Smooth muscle cell (in vitro differentiated cells): ENCODE measurements at regions not wholly inside any gene's neighbourhood (a gene's known extent, or its start where the extent isn't known, plus 50 kb on each side); places are given as distances from the start of the nearest gene placed in this dataset.

ENCODE experiments used
- DNase-seq: peaks from one replicate; lab custom pipeline; 2025; ENCODE audit not compliant: unreplicated experiment; lab: John Stamatoyannopoulos, UW
- H2AFZ ChIP-seq: fragments of 200-600 bp; sonication (generic); 2 replicates; pipeline ENCODE4 v1.6.0; 2016; ENCODE audit warnings: antibody characterized with exemption, low read depth, mild to moderate bottlenecking
- H3F3A ChIP-seq: fragments of 200-600 bp; sonication (generic); 2 replicates; pipeline ENCODE4 v1.6.0; 2017; ENCODE audit warnings: antibody characterized with exemption, low read depth
- H3K27ac ChIP-seq: fragments of 200-600 bp; sonication (generic); 2 replicates; pipeline ENCODE4 v1.5.1; 2016; ENCODE audit warnings: low read depth, mild to moderate bottlenecking
- H3K27me3 ChIP-seq: fragments of 200-600 bp; sonication (generic); 2 replicates; pipeline ENCODE4 v1.6.1; 2016; ENCODE audit warnings: low read depth, mild to moderate bottlenecking
- H3K36me3 ChIP-seq: fragments of 200-600 bp; sonication (generic); 2 replicates; pipeline ENCODE4 v1.5.1; 2016; ENCODE audit warnings: low read depth
- H3K4me1 ChIP-seq: fragments of 200-600 bp; sonication (generic); 2 replicates; pipeline ENCODE4 v1.5.1; 2016; ENCODE audit warnings: low read depth
- H3K4me2 ChIP-seq: fragments of 200-600 bp; sonication (generic); 2 replicates; pipeline ENCODE4 v1.6.0; 2016; ENCODE audit warnings: mild to moderate bottlenecking
- H3K4me3 ChIP-seq: fragments of 200-600 bp; sonication (generic); 2 replicates; pipeline ENCODE4 v1.5.1; 2016; ENCODE audit warnings: mild to moderate bottlenecking
- H3K79me2 ChIP-seq: fragments of 200-600 bp; sonication (generic); 2 replicates; pipeline ENCODE4 v1.6.0; 2016; ENCODE audit warnings: low read depth, mild to moderate bottlenecking
- H3K9ac ChIP-seq: fragments of 200-600 bp; sonication (generic); 2 replicates; pipeline ENCODE4 v1.6.0; 2016; ENCODE audit warnings: low read depth
- H3K9me3 ChIP-seq: fragments of 200-600 bp; sonication (generic); replicated peaks from 2 replicates; pipeline ENCODE4 v1.5.1; 2016; ENCODE audit warnings: low read depth
- H4K20me1 ChIP-seq: fragments of 200-600 bp; sonication (generic); 2 replicates; pipeline ENCODE4 v1.6.0; 2016; ENCODE audit warnings: low read depth
- WGBS: methylation state at CpG from one replicate; pipeline ENCODE4 v1.1.7; 2016; ENCODE audit warnings: low lambda C conversion rate; 5-methylcytosine and 5-hydroxymethylcytosine counted together
- TF ChIP-seq, protein P1 (sequence below): fragments of 200-600 bp; sonication (generic); IDR thresholded peaks from 2 replicates; pipeline ENCODE4 v1.5.1; 2017; ENCODE audit warnings: borderline replicate concordance, mild to moderate bottlenecking, antibody characterized with exemption; ENCODE audit not compliant: insufficient read depth, poor library complexity, severe bottlenecking

DNA sequence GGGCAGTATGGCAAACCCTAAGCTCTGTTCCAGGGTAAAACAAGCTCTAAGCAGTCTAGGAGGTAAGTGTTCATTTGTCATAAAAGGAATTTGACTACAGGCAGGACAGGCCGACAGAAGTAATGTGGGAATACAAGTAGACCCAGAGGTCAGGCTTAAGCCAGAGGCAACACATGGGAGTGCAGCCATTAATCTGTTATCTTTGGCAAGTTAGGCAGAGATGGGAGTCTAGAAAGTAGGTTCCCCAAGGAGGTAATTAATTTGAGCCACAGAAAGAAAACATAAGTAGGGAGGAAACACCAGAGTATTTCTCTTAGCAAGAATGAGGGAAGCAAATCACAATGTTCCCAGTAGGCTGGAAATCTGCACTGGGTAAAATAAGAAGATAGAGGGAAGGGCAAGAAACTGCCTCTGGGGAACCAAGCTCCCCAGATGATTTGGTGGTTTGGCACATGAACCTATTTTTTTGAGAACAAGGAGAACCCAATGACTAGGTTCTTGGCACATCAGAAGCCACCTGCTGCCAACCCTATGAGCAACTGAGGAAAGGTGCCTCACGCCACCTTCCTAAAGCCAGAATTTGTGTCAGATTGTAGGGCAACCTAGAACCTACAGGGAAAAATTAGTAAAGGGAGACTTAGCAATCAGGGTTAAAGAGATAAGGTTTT, 636.4 kb upstream of the PLXNA2 start:
- Histone ChIP-seq H3F3A (no peaks in the 10 kb centered on the region), H3K27me3 (no peaks in the 10 kb centered on the region), H3K4me3 (no peak overlapping the region), H3K79me2 (no peaks in the 10 kb centered on the region), H3K4me1 (no peaks in the 10 kb centered on the region), H3K9ac (no peak overlapping the region), H4K20me1 (no peaks in the 10 kb centered on the region), H3K4me2 (no peak overlapping the region), H3K9me3 (no peaks in the 10 kb centered on the region), H2AFZ (no peak overlapping the region), H3K27ac (no peak overlapping the region), H3K36me3 (no peaks in the 10 kb centered on the region)
- TF ChIP-seq, protein P1, sequence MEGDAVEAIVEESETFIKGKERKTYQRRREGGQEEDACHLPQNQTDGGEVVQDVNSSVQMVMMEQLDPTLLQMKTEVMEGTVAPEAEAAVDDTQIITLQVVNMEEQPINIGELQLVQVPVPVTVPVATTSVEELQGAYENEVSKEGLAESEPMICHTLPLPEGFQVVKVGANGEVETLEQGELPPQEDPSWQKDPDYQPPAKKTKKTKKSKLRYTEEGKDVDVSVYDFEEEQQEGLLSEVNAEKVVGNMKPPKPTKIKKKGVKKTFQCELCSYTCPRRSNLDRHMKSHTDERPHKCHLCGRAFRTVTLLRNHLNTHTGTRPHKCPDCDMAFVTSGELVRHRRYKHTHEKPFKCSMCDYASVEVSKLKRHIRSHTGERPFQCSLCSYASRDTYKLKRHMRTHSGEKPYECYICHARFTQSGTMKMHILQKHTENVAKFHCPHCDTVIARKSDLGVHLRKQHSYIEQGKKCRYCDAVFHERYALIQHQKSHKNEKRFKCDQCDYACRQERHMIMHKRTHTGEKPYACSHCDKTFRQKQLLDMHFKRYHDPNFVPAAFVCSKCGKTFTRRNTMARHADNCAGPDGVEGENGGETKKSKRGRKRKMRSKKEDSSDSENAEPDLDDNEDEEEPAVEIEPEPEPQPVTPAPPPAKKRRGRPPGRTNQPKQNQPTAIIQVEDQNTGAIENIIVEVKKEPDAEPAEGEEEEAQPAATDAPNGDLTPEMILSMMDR, result no peak
- 78% methylated on average over 2 of the region's 2 CpGs for WGBS
- DNase-seq, result no peak

DNA sequence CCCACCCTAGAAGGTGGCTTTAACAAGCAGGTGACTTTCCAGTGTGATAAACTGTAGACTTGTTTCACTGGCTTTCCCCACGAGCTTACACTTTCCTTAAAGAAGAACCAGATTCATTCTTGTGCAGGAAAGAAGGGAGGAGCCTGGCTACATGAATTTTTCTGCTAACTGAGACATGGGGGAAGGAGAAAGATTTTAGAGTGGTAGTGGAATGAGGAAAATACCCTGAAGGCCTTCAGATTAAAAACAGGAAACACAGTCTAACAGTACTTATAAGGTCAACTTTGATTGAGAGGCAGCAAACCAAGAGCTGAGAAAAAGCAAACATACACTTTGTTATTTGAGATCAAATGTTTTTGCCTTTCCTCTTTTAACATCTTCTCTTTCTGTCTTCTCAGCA, 640.9 kb upstream of the PLXNA2 start:
- Histone ChIP-seq H4K20me1 (no peaks in the 10 kb centered on the region), H3K4me3 (no peak overlapping the region), H3K9ac (no peak overlapping the region), H2AFZ (no peak overlapping the region), H3K36me3 (no peaks in the 10 kb centered on the region), H3K79me2 (no peaks in the 10 kb centered on the region), H3K4me1 (no peaks in the 10 kb centered on the region), H3K27me3 (peaks cover 1% of the 10 kb centered on the region), H3F3A (no peaks in the 10 kb centered on the region), H3K4me2 (no peak overlapping the region), H3K9me3 (no peaks in the 10 kb centered on the region), H3K27ac (no peak overlapping the region)
- WGBS, result 33% methylated on average over 1 of the region's 1 CpG
- DNase-seq, result no peak
- TF ChIP-seq, protein P1, result no peak

DNA sequence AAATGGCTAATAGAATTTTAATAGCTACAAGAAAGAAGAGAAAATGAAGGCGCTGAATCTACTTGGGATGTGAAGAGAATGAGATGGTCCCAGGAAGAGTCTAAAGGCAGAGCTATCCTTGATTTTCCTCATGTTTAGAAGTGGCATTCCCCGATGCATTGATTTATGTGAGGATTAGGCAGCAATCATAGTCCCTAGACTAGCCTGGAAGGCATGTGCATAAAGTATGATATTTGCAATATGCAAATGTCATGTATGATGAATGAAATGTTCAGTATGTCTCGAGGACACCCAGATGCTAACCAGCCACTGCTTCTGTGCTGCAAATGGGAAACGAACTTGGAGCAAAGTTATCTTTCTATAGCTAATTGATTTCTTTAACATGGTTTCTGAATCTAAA, 641.5 kb upstream of the PLXNA2 start:
- Histone ChIP-seq H3K79me2 (no peaks in the 10 kb centered on the region), H3K36me3 (no peaks in the 10 kb centered on the region), H2AFZ (no peak overlapping the region), H4K20me1 (no peaks in the 10 kb centered on the region), H3K4me2 (no peak overlapping the region), H3K4me3 (no peak overlapping the region), H3F3A (no peaks in the 10 kb centered on the region), H3K27me3 (peaks cover 5% of the 10 kb centered on the region), H3K4me1 (no peaks in the 10 kb centered on the region), H3K9me3 (no peaks in the 10 kb centered on the region), H3K27ac (no peak overlapping the region), H3K9ac (no peak overlapping the region)
- TF ChIP-seq, protein P1, result no peak
- DNase-seq, result no peak
- 90% methylated on average over 4 of the region's 4 CpGs for WGBS

- H4K20me1 ChIP-seq, result no peaks in the 10 kb centered on the region
- no peaks in the 10 kb centered on the region for H3K9me3 ChIP-seq
- H3F3A ChIP-seq, result no peaks in the 10 kb centered on the region
- H3K4me3 ChIP-seq, result no peak overlapping the region
- H3K4me1 ChIP-seq, result no peaks in the 10 kb centered on the region
- H3K4me2 ChIP-seq, result no peak overlapping the region
- TF ChIP-seq, protein P1, result no peak
- H2AFZ ChIP-seq, result no peak overlapping the region
- no peaks in the 10 kb centered on the region for H3K79me2 ChIP-seq
- DNase-seq, result no peak
- H3K27ac ChIP-seq, result no peak overlapping the region
- peaks cover 18% of the 10 kb centered on the region for H3K27me3 ChIP-seq
- no peak overlapping the region for H3K9ac ChIP-seq
- H3K36me3 ChIP-seq, result no peaks in the 10 kb centered on the region
- WGBS, result 89% methylated on average over 2 of the region's 2 CpGs
Observed at GRCh38 chr1:208888376-208888775, 644.2 kb upstream of the PLXNA2 start.
